Suprapubic skin (tissue), 4 donors: ENCODE measurements at regions not wholly inside any gene's neighbourhood (a gene's known extent, or its start where the extent isn't known, plus 50 kb on each side); places are given as distances from the start of the nearest gene placed in this dataset.

Source experiments
- DNase-seq, 2 donors: peaks; one replicate each; pipeline ENCODE4 v3.0.0-alpha.2; 2019; ENCODE audit warnings: low spot score in 2 of 2
- H3K27ac ChIP-seq: fragments of 200-600 bp; sonication (generic); one replicate; pipeline ENCODE4 v1.5.1; 2019
- H3K27me3 ChIP-seq: fragments of 200-600 bp; sonication (generic); one replicate; pipeline ENCODE4 v1.5.1; 2019
- H3K36me3 ChIP-seq: fragments of 200-600 bp; sonication (generic); one replicate; pipeline ENCODE4 v1.5.1; 2019
- H3K4me1 ChIP-seq: fragments of 200-600 bp; sonication (generic); one replicate; pipeline ENCODE4 v1.5.1; 2019
- H3K4me3 ChIP-seq: fragments of 200-600 bp; sonication (generic); one replicate; pipeline ENCODE4 v1.5.1; 2019; ENCODE audit warnings: mild to moderate bottlenecking
- H3K9me3 ChIP-seq: fragments of 200-600 bp; sonication (generic); one replicate; pipeline ENCODE4 v1.5.1; 2019
- EP300 ChIP-seq: sonication (generic); formaldehyde crosslinking; IDR thresholded peaks from one replicate; pipeline ENCODE4 v1.6.1; 2017; ENCODE audit warnings: antibody characterized with exemption
- POLR2A ChIP-seq, 2 donors: fragments of 450-650 bp; IDR thresholded peaks; one replicate each; pipeline ENCODE4 v1.6.1; 2017; ENCODE audit warnings: antibody characterized with exemption in 2 of 2, mild to moderate bottlenecking in 2 of 2, moderate library complexity in 2 of 2
- POLR2AphosphoS5 ChIP-seq, 3 donors: sonication (generic); formaldehyde crosslinking; IDR thresholded peaks; one replicate each; pipeline ENCODE4 v1.6.1; 2017; ENCODE audit warnings: antibody characterized with exemption in 3 of 3
- WGBS: methylation state at CpG from one replicate; pipeline ENCODE4 v1.1.5; 2018; 5-methylcytosine and 5-hydroxymethylcytosine counted together
- TF ChIP-seq, protein P1 (sequence below), 2 donors: fragments of 200-600 bp in 1 of 2; fragments of 450-650 bp in 1 of 2; sonication (generic) in 1 of 2; IDR thresholded peaks; one replicate each; pipeline ENCODE4 v1.5.1; 2016 to 2019; ENCODE audit warnings: antibody characterized with exemption in 2 of 2, mild to moderate bottlenecking in 1 of 2, moderate library complexity in 1 of 2

DNA sequence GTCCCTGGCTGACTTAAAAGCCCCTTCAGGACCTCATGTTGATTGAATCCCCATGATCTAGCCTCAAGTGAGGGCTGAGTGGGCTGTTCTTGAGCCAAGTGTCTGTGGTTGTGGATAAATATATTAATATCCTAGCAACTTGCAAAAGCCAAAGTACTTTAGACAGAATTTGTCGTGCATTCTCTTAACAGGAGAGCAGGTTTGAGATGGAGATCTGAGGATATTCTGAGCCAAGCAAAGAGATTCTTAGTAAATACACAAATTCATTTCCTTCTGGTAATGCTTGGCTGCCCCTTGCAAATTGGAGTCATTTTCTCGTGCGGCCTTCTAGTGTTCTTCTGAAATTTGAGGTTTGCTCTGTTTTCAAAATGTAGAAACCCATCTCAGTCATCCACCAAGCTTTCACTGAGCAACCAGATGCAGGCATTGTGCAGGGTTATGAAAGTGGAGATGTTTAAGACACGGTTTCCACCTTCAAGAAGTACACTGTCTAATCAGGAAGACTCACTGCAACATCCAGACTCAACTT lies 242.1 kb upstream of the JUN start:
- H3K4me3 ChIP-seq, result no peak overlapping the region
- WGBS, result 75% methylated on average over 4 of the region's 4 CpGs
- H3K36me3 ChIP-seq, result no peaks in the 10 kb centered on the region
- H3K27me3 ChIP-seq, result no peaks in the 10 kb centered on the region
- no peak for DNase-seq
- TF ChIP-seq, protein P1, sequence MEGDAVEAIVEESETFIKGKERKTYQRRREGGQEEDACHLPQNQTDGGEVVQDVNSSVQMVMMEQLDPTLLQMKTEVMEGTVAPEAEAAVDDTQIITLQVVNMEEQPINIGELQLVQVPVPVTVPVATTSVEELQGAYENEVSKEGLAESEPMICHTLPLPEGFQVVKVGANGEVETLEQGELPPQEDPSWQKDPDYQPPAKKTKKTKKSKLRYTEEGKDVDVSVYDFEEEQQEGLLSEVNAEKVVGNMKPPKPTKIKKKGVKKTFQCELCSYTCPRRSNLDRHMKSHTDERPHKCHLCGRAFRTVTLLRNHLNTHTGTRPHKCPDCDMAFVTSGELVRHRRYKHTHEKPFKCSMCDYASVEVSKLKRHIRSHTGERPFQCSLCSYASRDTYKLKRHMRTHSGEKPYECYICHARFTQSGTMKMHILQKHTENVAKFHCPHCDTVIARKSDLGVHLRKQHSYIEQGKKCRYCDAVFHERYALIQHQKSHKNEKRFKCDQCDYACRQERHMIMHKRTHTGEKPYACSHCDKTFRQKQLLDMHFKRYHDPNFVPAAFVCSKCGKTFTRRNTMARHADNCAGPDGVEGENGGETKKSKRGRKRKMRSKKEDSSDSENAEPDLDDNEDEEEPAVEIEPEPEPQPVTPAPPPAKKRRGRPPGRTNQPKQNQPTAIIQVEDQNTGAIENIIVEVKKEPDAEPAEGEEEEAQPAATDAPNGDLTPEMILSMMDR (IDR thresholded peaks at IDR 0.05), result no peak
- no peak for TF ChIP-seq POLR2A (IDR thresholded peaks at IDR 0.05)
- no peak for TF ChIP-seq POLR2AphosphoS5 (IDR thresholded peaks at IDR 0.05)
- no peak for TF ChIP-seq EP300
- H3K9me3 ChIP-seq, result no peaks in the 10 kb centered on the region
- H3K4me1 ChIP-seq, result no peaks in the 10 kb centered on the region
- no peak overlapping the region for H3K27ac ChIP-seq

DNA sequence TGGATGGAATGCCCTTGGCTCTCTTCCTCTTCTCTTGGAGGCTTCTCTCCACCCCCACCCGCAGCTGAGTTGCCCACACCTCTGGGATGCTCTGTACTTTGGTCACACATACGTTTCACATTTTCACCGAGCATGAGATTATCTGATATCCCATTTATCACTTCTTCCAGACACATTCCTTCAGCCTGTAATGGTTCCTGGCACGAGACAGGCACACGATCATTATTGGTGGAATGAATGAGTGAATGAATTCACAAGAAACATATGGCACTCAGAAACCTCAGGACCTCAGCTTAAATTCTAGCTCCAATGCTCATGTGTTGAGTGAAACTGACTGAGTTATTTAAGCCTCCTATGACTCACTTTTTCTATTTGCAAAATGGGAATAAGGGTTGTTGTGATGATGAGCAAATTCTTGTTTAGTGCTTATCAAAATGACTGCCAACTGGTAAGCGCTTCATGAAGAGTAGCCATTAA lies 242.7 kb upstream of the JUN start:
- DNase-seq, result no peak
- TF ChIP-seq EP300 (no peak), POLR2AphosphoS5 (IDR thresholded peaks at IDR 0.05) (no peak), POLR2A (IDR thresholded peaks at IDR 0.05) (no peak)
- TF ChIP-seq, protein P1 (IDR thresholded peaks at IDR 0.05), result no peak
- Histone ChIP-seq H3K27me3 (no peaks in the 10 kb centered on the region), H3K4me3 (no peak overlapping the region), H3K27ac (no peak overlapping the region), H3K36me3 (no peaks in the 10 kb centered on the region), H3K4me1 (no peaks in the 10 kb centered on the region), H3K9me3 (no peaks in the 10 kb centered on the region)
- 67% methylated on average over 6 of the region's 6 CpGs for WGBS

DNA sequence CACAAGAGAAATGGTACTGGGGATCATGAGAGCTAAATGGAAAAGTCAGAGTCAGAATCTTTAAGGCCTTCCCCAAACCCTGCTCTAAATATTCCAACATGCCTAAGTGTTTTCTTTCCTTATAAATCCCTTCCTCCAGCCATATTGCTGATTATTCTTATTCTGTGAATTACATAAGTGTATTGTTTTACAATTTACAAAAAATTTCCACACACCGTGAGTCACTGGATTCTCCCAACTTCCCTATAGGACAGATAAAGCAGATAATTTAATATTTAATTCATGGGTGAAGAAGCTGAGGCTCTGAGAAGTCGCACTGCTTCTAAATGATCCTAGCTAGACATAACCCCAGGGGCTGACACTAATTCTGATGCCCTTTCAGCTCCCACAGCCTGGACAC lies 243.3 kb upstream of the JUN start:
- TF ChIP-seq EP300 (no peak), POLR2A (IDR thresholded peaks at IDR 0.05) (no peak), POLR2AphosphoS5 (IDR thresholded peaks at IDR 0.05) (no peak)
- TF ChIP-seq, protein P1 (IDR thresholded peaks at IDR 0.05), result no peak
- H3K4me1 ChIP-seq, result no peaks in the 10 kb centered on the region
- no peaks in the 10 kb centered on the region for H3K9me3 ChIP-seq
- H3K27me3 ChIP-seq, result no peaks in the 10 kb centered on the region
- H3K4me3 ChIP-seq, result no peak overlapping the region
- H3K27ac ChIP-seq, result no peak overlapping the region
- DNase-seq, result no peak
- H3K36me3 ChIP-seq, result no peaks in the 10 kb centered on the region
- WGBS, result 80% methylated on average over 2 of the region's 2 CpGs

DNA sequence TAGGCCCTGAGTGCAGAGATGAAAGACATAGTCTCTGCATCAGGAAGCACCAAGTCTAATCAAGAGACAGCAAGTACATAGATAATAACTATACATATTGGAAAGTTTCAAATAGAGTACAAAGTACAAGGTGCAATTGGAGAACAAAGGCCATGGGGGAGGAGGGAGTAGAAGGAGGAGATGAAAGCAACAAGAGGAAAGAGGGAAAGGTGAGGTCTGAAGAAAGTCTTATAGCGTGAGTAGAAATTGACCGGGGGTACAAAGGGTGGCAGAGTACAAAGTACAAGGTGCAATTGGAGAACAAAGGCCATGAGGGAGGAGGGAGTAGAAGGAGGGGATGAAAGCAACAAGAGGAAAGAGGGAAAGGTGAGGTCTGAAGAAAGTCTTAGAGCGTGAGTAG lies 244.2 kb upstream of the JUN start:
- no peak overlapping the region for H3K4me3 ChIP-seq
- over 99% methylated on average over 3 of the region's 3 CpGs for WGBS
- DNase-seq, result no peak

DNA sequence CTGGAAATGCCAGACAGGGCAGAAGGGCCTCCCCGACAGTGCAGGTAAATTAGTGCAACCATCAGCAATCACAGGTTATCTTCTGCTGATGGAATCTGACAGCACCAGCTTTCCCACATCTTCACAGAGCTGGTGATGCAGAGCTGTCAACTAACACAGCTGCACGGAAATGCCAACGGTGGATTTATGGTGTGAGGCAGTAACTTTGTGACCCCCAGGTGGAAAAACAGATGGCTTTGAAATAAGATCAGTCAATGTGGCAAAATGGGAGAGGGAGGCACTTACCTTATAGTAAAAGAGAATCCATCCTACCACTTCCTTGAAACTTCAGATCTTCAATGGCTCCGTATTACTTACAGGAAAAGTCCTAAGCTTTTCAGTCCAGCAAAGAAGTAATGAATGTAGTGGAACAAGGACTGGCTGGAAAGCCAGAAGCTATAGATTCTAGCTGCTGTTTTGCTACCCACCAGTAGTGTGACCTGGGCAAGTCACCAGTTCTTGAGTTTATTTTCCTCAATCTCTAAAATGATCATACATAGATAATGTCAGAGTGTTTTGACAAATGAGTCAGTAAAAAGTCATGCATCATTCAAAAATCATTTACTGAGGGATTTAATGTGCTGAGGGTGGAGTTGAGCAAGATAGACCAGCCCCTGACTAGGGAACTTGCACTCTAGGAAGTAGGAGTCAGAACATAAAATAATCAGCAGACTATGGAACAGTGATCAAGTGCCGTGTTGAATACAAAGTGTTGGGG lies 245.7 kb upstream of the JUN start:
- Histone ChIP-seq H3K27ac (no peak overlapping the region), H3K27me3 (no peaks in the 10 kb centered on the region), H3K9me3 (no peaks in the 10 kb centered on the region), H3K4me3 (no peak overlapping the region), H3K36me3 (no peaks in the 10 kb centered on the region), H3K4me1 (no peaks in the 10 kb centered on the region)
- WGBS, result 72% methylated on average over 5 of the region's 5 CpGs
- TF ChIP-seq POLR2AphosphoS5 (IDR thresholded peaks at IDR 0.05) (no peak), POLR2A (IDR thresholded peaks at IDR 0.05) (no peak), EP300 (no peak)
- TF ChIP-seq, protein P1 (IDR thresholded peaks at IDR 0.05), result no peak
- no peak for DNase-seq

More for the DNA sequence above, 244.2 kb upstream of the JUN start:
- TF ChIP-seq EP300, result no peak
- no peak for TF ChIP-seq POLR2A (IDR thresholded peaks at IDR 0.05)
- TF ChIP-seq, protein P1 (IDR thresholded peaks at IDR 0.05), result no peak
- no peak for TF ChIP-seq POLR2AphosphoS5 (IDR thresholded peaks at IDR 0.05)
- H3K27me3 ChIP-seq, result no peaks in the 10 kb centered on the region
- H3K36me3 ChIP-seq, result no peaks in the 10 kb centered on the region
- no peaks in the 10 kb centered on the region for H3K4me1 ChIP-seq
- no peaks in the 10 kb centered on the region for H3K9me3 ChIP-seq
- no peak overlapping the region for H3K27ac ChIP-seq
